ENCODE measurements at regions not wholly inside any gene's neighbourhood (a gene's known extent, or its start where the extent isn't known, plus 50 kb on each side); places are given as distances from the start of the nearest gene placed in this dataset.
"Not testable (repeated sequence)": the region's sequence is repeated elsewhere in the genome, so short reads cannot be mapped to it uniquely, and the experiment has no call there.

GRCh38 chr10:23493711-23494110 is 54.8 kb downstream of the OTUD1 start:
- no peak for DNase-seq

DNA sequence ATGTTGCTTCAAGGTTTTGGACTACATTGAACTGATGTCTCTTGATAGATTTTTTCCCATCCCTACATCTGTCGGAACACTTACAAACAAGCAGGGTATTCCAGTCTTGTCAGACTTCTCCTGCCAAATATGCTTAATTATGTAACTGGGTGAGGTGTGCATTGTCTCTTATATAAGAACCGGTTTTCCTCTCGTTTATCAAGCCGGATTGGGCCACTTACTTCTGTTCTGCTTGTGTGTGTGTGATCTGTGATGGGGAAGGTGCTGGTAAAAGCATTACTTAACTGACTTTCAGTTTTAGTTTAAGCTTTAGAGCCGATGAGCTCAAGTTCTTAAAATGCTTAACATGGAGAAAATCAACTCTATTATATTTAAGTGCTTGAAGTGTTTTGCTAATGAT is 57.9 kb downstream of the OTUD1 start:
- DNase-seq: no peak

DNA sequence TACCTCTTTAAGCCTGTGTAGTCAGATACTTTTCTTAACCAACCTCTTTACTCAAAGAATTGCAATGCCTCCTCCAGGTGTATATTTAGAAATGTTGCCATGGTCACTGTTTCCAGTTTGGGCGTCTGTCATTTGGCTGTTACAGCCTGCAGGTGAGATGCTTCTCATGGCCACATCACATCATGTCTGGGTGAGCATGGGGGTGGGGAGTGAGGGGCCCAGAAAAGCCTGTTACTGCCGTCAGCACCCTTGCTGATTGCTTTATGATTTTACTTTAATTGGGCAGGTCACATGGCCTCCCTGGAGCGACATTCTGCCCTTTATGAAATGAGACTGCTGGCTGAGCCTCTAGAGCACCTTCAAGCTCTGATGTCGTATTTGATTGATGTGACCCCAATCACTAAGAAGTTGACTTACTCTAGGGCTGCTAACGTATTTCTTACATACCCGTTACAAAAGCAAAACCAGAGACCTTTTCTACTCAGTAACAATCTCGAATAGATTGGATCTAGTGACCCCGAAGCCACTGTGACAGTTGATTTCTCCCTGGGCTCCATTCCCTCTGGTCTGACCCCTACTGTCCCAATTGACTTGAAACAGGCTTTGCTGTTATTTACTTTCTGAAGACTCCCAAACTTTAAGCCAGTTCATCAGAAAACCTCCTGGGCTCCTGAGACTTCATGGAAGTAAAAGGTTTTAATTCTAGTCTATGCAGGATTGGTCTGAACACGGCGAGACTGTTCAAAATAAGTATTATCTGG is 60.7 kb downstream of the OTUD1 start:
- DNase-seq: no peak

DNA sequence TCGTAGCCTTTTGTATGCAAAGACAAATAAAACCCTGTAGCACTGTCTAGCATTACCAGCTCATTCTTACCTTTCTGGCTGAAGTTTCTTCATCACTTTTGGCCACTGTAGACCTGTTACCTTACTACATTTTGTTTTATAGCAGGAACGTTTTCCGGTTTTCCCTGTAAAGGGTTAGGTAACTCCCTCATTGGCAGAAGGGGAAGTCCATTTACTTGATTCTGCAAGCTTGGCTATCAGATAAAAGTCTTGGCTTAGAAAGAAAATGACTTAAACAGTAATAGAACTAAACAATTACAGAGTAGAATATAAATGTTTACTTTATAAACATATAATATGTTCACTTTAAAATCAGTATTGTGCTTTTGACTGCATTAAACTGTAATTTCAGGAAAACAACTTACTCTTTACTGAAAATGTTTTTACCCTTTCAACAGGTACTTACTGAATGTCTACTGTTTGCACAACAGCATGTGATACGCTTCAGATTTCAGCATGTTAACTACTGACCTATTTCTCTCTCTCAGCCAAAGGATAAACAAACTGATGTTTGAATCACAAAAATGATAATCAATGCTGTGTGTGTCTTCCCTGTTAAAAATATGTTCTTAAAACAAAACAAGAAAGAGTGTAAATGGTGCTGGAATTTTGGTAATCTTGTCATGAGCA is 67.1 kb downstream of the OTUD1 start:
- no peak for DNase-seq

DNA sequence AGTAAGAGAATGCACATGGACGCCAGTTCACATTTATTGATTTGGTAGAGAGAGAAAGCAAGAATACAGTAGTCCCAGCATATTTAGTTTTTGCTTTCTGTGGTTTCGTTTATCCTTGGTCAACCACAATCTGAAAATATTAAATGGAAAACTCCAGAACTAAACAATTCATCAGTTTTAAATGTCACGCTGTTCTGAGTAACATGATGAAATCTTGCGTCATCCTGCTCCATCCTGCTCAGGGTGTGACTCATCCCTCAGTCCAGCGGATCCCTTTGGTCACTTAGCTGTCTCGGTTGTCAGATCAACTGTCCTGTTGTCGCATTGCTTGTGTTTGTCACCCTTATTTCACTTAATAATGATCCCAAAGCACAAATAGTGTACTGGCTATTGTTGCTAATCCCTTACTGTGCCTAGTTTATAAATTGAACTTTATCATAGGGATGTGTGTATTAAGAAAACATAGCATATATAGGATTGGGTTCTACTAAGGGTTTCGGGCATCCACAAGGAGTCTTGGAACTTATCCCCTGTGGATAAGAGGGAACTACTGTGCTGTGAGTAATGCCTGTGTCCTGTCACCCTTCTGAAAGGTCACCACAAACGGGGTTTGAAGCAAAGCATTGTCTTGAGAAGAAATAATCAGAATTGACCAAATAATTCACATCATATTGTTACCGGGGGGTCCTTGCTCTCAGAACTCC is 73.6 kb downstream of the OTUD1 start:
- DNase-seq: no peak

DNA sequence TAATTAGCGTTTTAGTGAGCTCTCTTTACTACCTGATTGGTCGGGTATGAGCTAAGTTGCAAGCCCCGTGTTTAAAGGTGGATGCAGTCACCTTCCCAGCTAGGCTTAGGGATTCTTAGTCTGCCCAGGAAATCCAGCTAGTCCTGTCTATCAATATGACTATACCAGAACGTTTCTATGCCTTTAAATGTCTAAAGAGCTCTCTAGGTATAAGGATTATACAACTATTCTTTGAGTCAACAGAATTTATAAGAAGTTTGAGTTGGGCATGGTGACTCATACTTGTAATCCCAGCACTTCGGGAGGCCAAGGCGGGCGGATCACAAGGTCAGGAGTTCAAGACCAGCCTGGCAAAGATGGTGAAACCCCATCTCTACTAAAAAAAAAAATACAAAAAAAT is 74.7 kb downstream of the OTUD1 start:
- DNase-seq: not testable (repeated sequence)

DNA sequence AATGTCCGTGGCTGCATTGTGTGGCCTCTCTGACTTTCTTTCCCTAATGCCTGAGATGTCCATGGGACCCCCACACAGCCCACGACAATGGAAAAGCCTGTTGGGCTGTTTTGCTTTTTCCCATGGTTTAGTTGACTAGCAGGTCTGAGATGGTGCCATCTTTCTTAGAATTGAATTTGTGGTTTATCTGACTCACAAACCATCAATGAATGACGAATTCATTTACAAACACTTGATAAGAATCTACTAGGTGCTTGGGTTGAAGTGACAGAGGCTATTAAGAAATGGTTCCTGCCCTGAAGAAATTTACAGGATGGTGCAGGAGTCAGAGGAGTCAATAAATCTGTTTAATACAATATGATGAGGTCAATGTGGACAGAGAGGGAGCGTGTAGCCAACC is 75.4 kb downstream of the OTUD1 start:
- DNase-seq: no peak

DNA sequence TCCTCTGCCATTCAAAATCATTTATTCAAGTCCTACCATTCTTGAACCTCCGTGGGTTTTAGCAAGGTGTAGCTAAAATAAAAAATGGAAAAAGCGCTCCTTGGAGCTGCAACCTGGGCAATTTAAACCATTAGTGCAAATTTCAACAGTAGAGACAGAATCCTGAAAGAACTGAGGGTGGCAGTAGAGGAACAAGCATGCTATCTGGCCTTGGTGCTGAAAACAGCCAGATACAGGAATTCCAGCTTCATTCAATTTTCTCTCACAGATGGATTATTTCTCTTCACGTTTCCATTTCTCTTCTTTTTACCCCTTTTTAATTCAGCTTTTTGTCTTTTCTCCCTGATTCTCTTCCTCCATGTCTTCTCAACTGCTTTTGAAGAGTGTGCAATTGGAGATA is 77.7 kb downstream of the OTUD1 start:
- DNase-seq: no peak

GRCh38 chr10:23517155-23517554 is 78.3 kb downstream of the OTUD1 start:
- no peak for DNase-seq

GRCh38 chr10:23521735-23522134 is 82.9 kb downstream of the OTUD1 start:
- DNase-seq: no peak

DNA sequence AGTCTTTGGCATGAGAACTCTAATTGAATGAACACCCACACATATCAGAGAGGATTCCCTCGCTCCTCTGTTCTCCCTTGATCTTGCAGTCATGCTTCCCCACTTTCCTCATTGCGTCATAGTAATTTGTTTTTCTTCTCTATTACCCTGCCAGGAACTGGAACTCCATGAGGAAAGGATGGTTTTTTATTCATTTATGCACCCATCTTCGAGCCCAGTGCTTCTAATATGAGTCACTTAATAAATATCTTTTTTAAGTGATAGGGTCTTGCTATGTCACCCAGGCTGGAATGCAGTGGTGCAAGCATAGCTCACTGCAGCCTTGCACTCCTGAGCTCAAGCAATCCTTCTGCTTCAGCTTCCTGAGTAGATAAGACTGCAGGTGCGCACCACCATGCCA is 83.5 kb downstream of the OTUD1 start:
- no peak for DNase-seq

GRCh38 chr10:23523251-23523650 is 84.4 kb downstream of the OTUD1 start:
- no peak for DNase-seq

GRCh38 chr10:23525406-23525805 is 86.5 kb downstream of the OTUD1 start:
- no peak for DNase-seq

DNA sequence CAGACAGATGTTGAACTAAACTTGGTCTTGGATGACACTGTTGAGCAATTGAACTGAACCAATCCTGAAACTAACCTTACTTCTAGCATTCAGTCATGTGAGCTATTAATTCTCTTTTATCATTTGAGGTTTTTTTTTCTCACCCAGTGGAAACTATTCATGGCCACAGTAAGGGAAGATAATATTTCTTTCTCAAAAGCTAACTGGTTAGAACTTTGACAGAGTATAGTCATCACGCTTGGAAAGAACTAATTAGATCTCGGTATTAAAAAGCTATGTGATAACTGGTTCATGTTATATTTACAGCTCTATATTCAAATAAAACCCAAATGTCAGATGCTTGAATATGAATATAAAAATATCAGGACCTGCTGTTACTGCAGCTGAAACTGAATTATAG is 89.5 kb downstream of the OTUD1 start:
- no peak for DNase-seq

DNA sequence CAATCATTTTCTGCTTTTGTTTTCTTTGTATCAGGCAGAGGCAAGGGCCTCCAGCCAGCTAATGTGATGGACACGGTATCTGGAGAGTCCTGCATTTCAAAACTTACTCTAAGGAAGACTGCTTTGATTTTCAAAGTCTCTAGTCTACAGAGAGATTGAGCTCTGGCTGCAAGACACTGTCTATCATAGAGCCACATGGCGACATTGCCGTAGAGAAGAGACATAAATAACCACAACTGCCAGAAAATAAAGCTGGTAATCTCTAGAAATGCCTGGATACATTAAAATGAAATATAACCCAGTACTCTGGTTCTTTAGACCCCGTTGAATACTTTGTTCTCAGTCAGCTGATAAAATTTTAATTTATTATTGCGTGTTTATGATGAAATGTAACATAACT is 90.8 kb downstream of the OTUD1 start:
- DNase-seq: no peak

- DNase-seq: peak; percentile 1
These were observed 91.2 kb downstream of the OTUD1 start for GRCh38 chr10:23530079-23530478.

DNA sequence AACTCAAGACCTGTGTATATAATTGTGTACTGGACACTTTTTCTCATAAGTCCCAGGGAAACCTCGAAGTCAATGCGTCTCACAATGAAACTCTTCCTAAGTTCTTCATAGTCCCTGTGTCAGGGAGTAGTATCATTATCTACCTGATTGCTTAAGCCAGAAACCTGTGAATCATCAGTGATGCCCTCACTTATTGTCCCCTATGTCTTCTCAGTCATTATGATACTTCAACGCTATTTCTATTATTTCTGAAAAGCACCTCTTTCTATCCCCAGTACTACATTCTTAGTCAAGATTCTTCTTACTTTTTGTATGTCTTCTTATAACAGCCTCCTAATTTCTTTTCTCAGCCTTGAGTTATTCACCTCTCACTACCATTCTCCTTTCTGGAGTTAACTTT is 94.3 kb downstream of the OTUD1 start:
- no peak for DNase-seq

DNA sequence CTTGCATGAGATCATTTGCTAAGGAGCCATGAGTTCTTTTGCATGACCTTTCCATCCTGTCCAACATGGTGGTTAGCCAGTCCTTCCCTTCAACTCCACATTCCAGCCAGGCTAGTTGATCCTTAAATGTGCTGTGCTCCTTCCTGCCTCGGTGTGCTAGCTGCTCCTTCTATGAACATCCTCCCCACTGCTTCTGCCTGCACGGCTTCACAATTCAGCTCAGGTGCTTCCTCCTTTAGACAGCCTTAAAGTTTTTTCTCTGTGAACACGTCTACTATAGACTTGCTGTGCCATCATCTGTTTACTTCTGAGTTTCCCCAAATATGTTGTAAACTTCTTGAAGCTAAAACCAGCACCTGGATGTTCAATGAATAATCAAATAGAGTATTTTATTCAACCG is 95.5 kb downstream of the OTUD1 start:
- DNase-seq: no peak

- no peak for DNase-seq
These were observed 95.9 kb downstream of the OTUD1 start for GRCh38 chr10:23534761-23535160.

- DNase-seq: no peak
These were observed 96.5 kb downstream of the OTUD1 start for GRCh38 chr10:23535381-23535780.

DNA sequence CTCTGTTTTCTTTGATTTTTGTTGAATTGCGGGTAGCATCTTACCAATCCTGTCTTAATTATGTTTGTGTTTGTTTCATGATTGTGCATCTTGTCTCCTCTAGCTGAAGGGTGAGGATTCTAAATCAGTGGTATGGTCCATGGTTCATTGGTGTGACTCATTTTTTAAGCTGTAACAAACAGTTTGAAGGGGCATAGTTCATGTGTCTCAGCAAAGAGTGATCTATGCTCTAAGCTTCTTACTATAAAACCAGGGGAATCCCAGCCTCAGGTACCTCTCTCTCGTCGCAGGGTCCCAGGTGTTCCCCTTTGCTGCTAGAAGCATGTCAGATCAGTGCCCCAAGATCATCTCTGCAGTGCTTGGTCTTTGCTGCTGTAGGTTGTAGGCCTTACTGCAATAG is 100.1 kb downstream of the OTUD1 start:
- no peak for DNase-seq

DNA sequence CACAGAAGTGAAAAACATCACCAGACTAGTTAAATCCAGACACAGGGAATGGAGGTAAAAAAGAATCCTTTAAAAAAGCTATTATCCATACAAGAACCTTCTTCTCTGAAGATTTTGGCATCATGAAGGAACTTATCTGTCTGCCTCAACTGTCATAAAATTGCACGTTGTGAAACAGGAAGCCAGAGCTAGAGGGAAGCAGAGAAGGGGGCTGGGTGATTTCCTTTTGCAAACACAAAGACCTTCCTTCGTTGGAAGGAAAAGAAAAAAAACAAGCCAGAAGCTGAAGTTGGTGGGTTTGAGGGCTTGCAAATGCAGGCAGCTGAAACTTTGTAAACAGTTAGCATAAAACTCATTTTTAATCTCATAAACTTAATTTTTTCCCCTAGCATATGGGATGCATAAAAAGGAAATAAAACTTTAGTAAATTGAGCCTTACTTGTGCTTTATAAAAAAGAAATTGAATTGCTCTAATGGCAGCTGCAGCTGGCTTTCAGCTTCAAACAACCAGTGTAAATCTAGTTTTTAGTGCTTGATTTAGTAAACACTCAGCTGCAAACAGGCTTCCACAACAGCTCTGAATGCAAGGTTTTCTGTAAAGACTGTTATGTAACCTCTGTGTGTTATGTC is 101.6 kb downstream of the OTUD1 start:
- no peak for DNase-seq

DNA sequence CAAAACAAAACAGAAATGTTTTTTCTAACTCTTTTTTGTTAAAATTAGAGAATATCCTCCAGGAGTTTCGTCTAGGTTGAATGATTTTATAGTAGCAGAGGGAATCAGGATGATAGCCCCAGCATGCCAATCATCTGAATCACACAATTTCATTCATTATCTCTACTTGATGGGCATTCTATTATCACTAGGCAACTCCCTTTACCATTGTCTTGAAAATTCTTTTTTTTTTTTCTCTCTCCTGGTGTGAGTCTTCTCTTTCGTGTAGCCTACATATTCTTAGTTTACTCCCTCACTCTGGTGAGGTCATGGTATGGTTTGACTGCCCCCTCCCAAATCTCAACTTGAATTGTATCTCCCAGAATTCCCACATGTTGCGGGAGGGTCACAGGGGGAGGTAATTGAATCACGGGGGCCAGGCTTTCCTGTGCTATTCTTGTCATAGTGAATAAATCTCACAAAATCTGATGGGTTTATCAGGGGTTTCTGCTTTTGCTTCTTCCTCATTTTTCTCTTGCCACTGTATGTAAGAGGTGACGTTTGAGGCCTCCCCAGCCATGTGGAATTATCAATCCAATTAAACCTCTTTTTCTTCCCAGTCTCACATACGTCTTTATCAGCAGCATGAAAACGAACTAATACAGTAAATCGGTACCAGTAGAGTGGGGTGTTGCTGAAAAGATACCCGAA is 105.0 kb downstream of the OTUD1 start:
- no peak for DNase-seq
